SK-N-SH (cell line): ENCODE measurements at regions not wholly inside any gene's neighbourhood (a gene's known extent, or its start where the extent isn't known, plus 50 kb on each side); places are given as distances from the start of the nearest gene placed in this dataset.

Source experiments
- CTCF ChIA-PET: fragments of 300-600, 350-600 bp; formaldehyde crosslinking; extraction: SDS; loops from one replicate; lab custom pipeline; 2021; lab: Yijun Ruan, JAX
- POLR2A ChIA-PET: fragments of 350-600 bp; sonication (Branson Sonifier 250); formaldehyde crosslinking; extraction: SDS; loops from one replicate; lab custom pipeline; 2020; ENCODE audit warnings: antibody characterized with exemption, inconsistent platforms; lab: Yijun Ruan, JAX
- DNase-seq: peaks from one replicate; pipeline ENCODE4 v3.0.0; 2012
- H2AFZ ChIP-seq: fragments of 200-600 bp; sonication (generic); 2 replicates; pipeline ENCODE4 v1.8.1; 2016; ENCODE audit warnings: antibody characterized with exemption, mild to moderate bottlenecking, low read depth
- H3F3A ChIP-seq: fragments of 200-600 bp; sonication (generic); replicated peaks from 2 replicates; pipeline ENCODE3; 2016; ENCODE audit warnings: antibody characterized with exemption, mild to moderate bottlenecking; ENCODE audit not compliant: insufficient read depth
- H3K27ac ChIP-seq, 2 experiments: fragments of 200-500 bp in 1 of 2; fragments of 200-600 bp in 1 of 2; sonication (Bioruptor generic) in 1 of 2; sonication (generic), shearing (Covaris generic) in 1 of 2; 2 replicates each; pipeline versions ENCODE4 v1.5.1 to v1.6.1; 2014 to 2016; ENCODE audit warnings: low read depth in 2 of 2, inconsistent platforms in 1 of 2, low read length in 1 of 2, mild to moderate bottlenecking in 1 of 2, mixed read lengths in 1 of 2
- H3K27me3 ChIP-seq: fragments of 200-600 bp; sonication (generic), shearing (Covaris generic); 2 replicates; pipeline ENCODE4 v1.6.1; 2016; ENCODE audit warnings: mixed run types; ENCODE audit not compliant: insufficient read depth
- H3K36me3 ChIP-seq, 2 experiments: fragments of 200-500 bp in 1 of 2; fragments of 200-600 bp in 1 of 2; sonication (Bioruptor generic) in 1 of 2; sonication (generic) in 1 of 2; replicated peaks in 1 of 2; 2 replicates each; pipeline versions ENCODE3 to v1.5.1; 2014 to 2016; ENCODE audit warnings: low read length in 1 of 2, mild to moderate bottlenecking in 1 of 2; ENCODE audit not compliant: insufficient read depth in 2 of 2, control insufficient read depth in 1 of 2
- H3K4me1 ChIP-seq, 2 experiments: fragments of 200-500 bp in 1 of 2; fragments of 200-600 bp in 1 of 2; sonication (Bioruptor generic) in 1 of 2; sonication (generic), shearing (Covaris generic) in 1 of 2; 2 replicates each; pipeline versions ENCODE4 v1.5.1 to v1.6.1; 2014 to 2016; ENCODE audit warnings: low read depth in 1 of 2, low read length in 1 of 2, mixed run types in 1 of 2; ENCODE audit not compliant: insufficient read depth in 2 of 2, control insufficient read depth in 1 of 2
- H3K4me2 ChIP-seq: fragments of 200-600 bp; sonication (generic), shearing (Covaris generic); 2 replicates; pipeline ENCODE4 v1.6.1; 2017; ENCODE audit warnings: mixed run types
- H3K4me3 ChIP-seq, 2 experiments: fragments of 200-500 bp in 1 of 2; fragments of 200-600 bp in 1 of 2; sonication (Bioruptor generic) in 1 of 2; sonication (generic), shearing (Covaris generic) in 1 of 2; 2 replicates each; pipeline versions ENCODE4 v1.5.1 to v1.8.1; 2014 to 2016; ENCODE audit warnings: low read depth in 2 of 2, inconsistent platforms in 1 of 2, low read length in 1 of 2, mild to moderate bottlenecking in 1 of 2, mixed read lengths in 1 of 2, moderate library complexity in 1 of 2
- H3K79me2 ChIP-seq: fragments of 200-600 bp; sonication (generic); 2 replicates; pipeline ENCODE4 v1.8.1; 2017; ENCODE audit warnings: mild to moderate bottlenecking; ENCODE audit not compliant: insufficient read depth
- H3K9ac ChIP-seq: fragments of 200-600 bp; sonication (generic); 2 replicates; pipeline ENCODE4 v1.6.1; 2017; ENCODE audit warnings: mixed run types
- H3K9me2 ChIP-seq: fragments of 200-600 bp; sonication (generic); 2 replicates; pipeline ENCODE4 v1.6.1; 2017; ENCODE audit warnings: mixed run types
- H3K9me3 ChIP-seq: fragments of 200-600 bp; sonication (generic); 2 replicates; pipeline ENCODE4 v1.6.1; 2017; ENCODE audit warnings: mixed run types, mild to moderate bottlenecking, moderate library complexity
- H4K20me1 ChIP-seq: fragments of 200-600 bp; sonication (generic); 2 replicates; pipeline ENCODE4 v1.6.1; 2017; ENCODE audit warnings: mild to moderate bottlenecking, mixed run types; ENCODE audit not compliant: insufficient read depth
- ELF1 ChIP-seq: IDR thresholded peaks from 2 replicates; pipeline ENCODE4 v1.4.0; 2012
- EP300 ChIP-seq, 2 experiments: IDR thresholded peaks; 2 replicates each; pipeline versions ENCODE4 v1.4.0 to v1.6.1; 2012; ENCODE audit warnings: borderline replicate concordance in 1 of 2, low read depth in 1 of 2, low read length in 1 of 2
- GATA2 ChIP-seq: sonication (generic); formaldehyde crosslinking; IDR thresholded peaks from 2 replicates; pipeline ENCODE4 v1.5.0; 2020; ENCODE audit warnings: mild to moderate bottlenecking, missing genetic modification reagents
- MEF2A ChIP-seq: IDR thresholded peaks from 2 replicates; pipeline ENCODE4 v1.4.0; 2012; ENCODE audit warnings: low read depth, borderline replicate concordance
- MXI1 ChIP-seq: IDR thresholded peaks from 2 replicates; pipeline ENCODE4 v1.6.1; 2012; ENCODE audit warnings: mild to moderate bottlenecking, low read depth, low read length, improper control_type of control experiment
- PBX3 ChIP-seq: IDR thresholded peaks from 2 replicates; pipeline ENCODE4; 2012
- RFX5 ChIP-seq: IDR thresholded peaks from 2 replicates; pipeline ENCODE4 v1.6.1; 2012; ENCODE audit warnings: mild to moderate bottlenecking, improper control_type of control experiment, low read length
- USF1 ChIP-seq: IDR thresholded peaks from 2 replicates; pipeline ENCODE4 v1.4.0; 2012; ENCODE audit warnings: low read depth, borderline replicate concordance
- YY1 ChIP-seq: IDR thresholded peaks from 2 replicates; pipeline ENCODE4 v1.4.0; 2012; ENCODE audit warnings: low read depth, mild to moderate bottlenecking
- WGBS: methylation state at CpG from one replicate; pipeline ENCODE4 v1.1.6; 2017; ENCODE audit warnings: low lambda C conversion rate; 5-methylcytosine and 5-hydroxymethylcytosine counted together
- TF ChIP-seq, protein P1 (sequence below): fragments of 200-600 bp; sonication (generic); IDR thresholded peaks from 2 replicates; pipeline ENCODE4 v1.6.1; 2017; ENCODE audit warnings: antibody characterized with exemption, mild to moderate bottlenecking, moderate library complexity
- TF ChIP-seq, protein P2 (sequence below): IDR thresholded peaks from 2 replicates; pipeline ENCODE4 v1.6.1; 2012; ENCODE audit warnings: mild to moderate bottlenecking, low read depth, low read length, moderate library complexity
- TF ChIP-seq, protein P3 (sequence below): fragments of 150-350 bp; IDR thresholded peaks from 2 replicates; pipeline ENCODE4 v1.6.1; 2017; ENCODE audit warnings: antibody characterized with exemption, low read length, low read depth, borderline replicate concordance

DNA sequence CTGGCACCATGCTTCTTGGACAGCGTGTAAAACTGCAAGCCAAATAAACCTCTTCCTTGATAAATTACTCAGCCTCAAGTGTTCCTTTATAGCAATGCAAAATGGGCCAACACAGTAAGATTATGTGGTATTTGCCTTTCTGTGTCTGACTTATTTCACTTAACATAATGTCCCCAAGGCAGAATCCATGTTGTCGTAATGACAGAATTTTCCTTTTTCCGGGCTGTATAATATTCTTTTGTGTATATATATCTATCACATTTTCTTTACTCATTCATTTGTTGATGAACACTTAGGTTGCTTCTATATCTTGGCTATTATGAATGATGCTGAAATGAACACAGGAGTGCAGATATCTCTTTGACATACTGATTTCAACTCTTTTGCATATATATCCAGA lies 209.1 kb upstream of the PTER start:
- TF ChIP-seq ELF1 (no peak), GATA2 (CRISPR knock-in tag) (no peak), MXI1 (no peak), RFX5 (no peak), EP300 (IDR thresholded peaks at IDR 0.05; ENCODE audit: borderline replicate concordance in 1 of 2, low read depth in 1 of 2, low read length in 1 of 2) (no peak), MEF2A (no peak), YY1 (no peak), USF1 (no peak), PBX3 (no peak)
- TF ChIP-seq, protein P1, sequence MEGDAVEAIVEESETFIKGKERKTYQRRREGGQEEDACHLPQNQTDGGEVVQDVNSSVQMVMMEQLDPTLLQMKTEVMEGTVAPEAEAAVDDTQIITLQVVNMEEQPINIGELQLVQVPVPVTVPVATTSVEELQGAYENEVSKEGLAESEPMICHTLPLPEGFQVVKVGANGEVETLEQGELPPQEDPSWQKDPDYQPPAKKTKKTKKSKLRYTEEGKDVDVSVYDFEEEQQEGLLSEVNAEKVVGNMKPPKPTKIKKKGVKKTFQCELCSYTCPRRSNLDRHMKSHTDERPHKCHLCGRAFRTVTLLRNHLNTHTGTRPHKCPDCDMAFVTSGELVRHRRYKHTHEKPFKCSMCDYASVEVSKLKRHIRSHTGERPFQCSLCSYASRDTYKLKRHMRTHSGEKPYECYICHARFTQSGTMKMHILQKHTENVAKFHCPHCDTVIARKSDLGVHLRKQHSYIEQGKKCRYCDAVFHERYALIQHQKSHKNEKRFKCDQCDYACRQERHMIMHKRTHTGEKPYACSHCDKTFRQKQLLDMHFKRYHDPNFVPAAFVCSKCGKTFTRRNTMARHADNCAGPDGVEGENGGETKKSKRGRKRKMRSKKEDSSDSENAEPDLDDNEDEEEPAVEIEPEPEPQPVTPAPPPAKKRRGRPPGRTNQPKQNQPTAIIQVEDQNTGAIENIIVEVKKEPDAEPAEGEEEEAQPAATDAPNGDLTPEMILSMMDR: no peak
- TF ChIP-seq, protein P2, sequence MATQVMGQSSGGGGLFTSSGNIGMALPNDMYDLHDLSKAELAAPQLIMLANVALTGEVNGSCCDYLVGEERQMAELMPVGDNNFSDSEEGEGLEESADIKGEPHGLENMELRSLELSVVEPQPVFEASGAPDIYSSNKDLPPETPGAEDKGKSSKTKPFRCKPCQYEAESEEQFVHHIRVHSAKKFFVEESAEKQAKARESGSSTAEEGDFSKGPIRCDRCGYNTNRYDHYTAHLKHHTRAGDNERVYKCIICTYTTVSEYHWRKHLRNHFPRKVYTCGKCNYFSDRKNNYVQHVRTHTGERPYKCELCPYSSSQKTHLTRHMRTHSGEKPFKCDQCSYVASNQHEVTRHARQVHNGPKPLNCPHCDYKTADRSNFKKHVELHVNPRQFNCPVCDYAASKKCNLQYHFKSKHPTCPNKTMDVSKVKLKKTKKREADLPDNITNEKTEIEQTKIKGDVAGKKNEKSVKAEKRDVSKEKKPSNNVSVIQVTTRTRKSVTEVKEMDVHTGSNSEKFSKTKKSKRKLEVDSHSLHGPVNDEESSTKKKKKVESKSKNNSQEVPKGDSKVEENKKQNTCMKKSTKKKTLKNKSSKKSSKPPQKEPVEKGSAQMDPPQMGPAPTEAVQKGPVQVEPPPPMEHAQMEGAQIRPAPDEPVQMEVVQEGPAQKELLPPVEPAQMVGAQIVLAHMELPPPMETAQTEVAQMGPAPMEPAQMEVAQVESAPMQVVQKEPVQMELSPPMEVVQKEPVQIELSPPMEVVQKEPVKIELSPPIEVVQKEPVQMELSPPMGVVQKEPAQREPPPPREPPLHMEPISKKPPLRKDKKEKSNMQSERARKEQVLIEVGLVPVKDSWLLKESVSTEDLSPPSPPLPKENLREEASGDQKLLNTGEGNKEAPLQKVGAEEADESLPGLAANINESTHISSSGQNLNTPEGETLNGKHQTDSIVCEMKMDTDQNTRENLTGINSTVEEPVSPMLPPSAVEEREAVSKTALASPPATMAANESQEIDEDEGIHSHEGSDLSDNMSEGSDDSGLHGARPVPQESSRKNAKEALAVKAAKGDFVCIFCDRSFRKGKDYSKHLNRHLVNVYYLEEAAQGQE: no peak
- TF ChIP-seq, protein P3, sequence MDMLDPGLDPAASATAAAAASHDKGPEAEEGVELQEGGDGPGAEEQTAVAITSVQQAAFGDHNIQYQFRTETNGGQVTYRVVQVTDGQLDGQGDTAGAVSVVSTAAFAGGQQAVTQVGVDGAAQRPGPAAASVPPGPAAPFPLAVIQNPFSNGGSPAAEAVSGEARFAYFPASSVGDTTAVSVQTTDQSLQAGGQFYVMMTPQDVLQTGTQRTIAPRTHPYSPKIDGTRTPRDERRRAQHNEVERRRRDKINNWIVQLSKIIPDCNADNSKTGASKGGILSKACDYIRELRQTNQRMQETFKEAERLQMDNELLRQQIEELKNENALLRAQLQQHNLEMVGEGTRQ: no peak
- 0 out of 2 replicates have a peak, but pooled peaks cover 3% of the 10 kb centered on the region for H3K9me3 ChIP-seq
- no peaks in the 10 kb centered on the region for H4K20me1 ChIP-seq
- no peaks in the 10 kb centered on the region for H3K36me3 ChIP-seq
- WGBS: 22% methylated on average over 3 of the region's 3 CpGs
- no peak overlapping the region for H3K4me2 ChIP-seq
- H3K27me3 ChIP-seq: no peaks in the 10 kb centered on the region
- no peak for DNase-seq
- peaks cover 0 to 7% of the 10 kb centered on the region in 2 experiments; a peak in 1 of 4 replicates for H3K4me1 ChIP-seq
- no peaks in the 10 kb centered on the region for H3K9me2 ChIP-seq
- H3K27ac ChIP-seq: no peak overlapping the region
- no peak overlapping the region for H3K4me3 ChIP-seq
- ChIA-PET CTCF (interaction anchor here (0.6 kb wide), 1 partner anchor 18 kb away, joined by 3 read pairs; no protein-coding TSS in a partner anchor), POLR2A (no interaction called here)
- H2AFZ ChIP-seq: no peak overlapping the region
- H3K79me2 ChIP-seq: no peaks in the 10 kb centered on the region
- no peak overlapping the region for H3K9ac ChIP-seq
- no peaks in the 10 kb centered on the region for H3F3A ChIP-seq
